IMR-90 (cell line): ENCODE measurements at regions not wholly inside any gene's neighbourhood (a gene's known extent, or its start where the extent isn't known, plus 50 kb on each side); places are given as distances from the start of the nearest gene placed in this dataset.

Experiments used
- ATAC-seq: fragments of 200-7000 bp; cut with Tn5 transposase; 2 replicates; pipeline ENCODE4 v1.9.1; 2020; ENCODE audit warnings: low read depth, mild to moderate bottlenecking, moderate library complexity
- BruUV-seq: library from RNA; stranded (reverse); fragments of 400-500 nt; replicated peaks from 2 replicates; lab custom pipeline; 2021; lab: Mats Ljungman, UMichigan
- CTCF ChIA-PET: fragments of 300-600 bp; formaldehyde crosslinking; extraction: SDS; loops from one replicate; lab custom pipeline; 2021; ENCODE audit warnings: antibody characterized with exemption; lab: Yijun Ruan, JAX
- POLR2A ChIA-PET: fragments of 300-600 bp; sonication (Branson Sonifier 250); formaldehyde crosslinking; loops from one replicate; lab custom pipeline; 2022; ENCODE audit warnings: antibody characterized with exemption; ENCODE audit not compliant: unreplicated experiment; lab: Charles Lee
- DNase-seq: peaks from one replicate; pipeline ENCODE4 v3.0.0; 2013
- H2AFZ ChIP-seq: replicated peaks from 2 replicates; pipeline ENCODE3; 2013; ENCODE audit warnings: low read length, mild to moderate bottlenecking; ENCODE audit not compliant: poor library complexity
- H2AK5ac ChIP-seq: 2 replicates; pipeline ENCODE4 v1.6.1; 2013; ENCODE audit warnings: low read depth, low read length, inconsistent platforms
- H2AK9ac ChIP-seq: replicated peaks from 2 replicates; pipeline ENCODE3; 2013; ENCODE audit warnings: mild to moderate bottlenecking, low read depth, low read length, moderate library complexity; ENCODE audit not compliant: poor library complexity
- H2BK120ac ChIP-seq: 2 replicates; pipeline ENCODE4 v1.6.1; 2013; ENCODE audit warnings: low read depth, low read length, inconsistent platforms
- H2BK15ac ChIP-seq: 3 replicates; pipeline ENCODE4 v1.6.1; 2013; ENCODE audit warnings: low read depth, low read length, inconsistent platforms
- H2BK20ac ChIP-seq: 2 replicates; pipeline ENCODE4 v1.6.1; 2013; ENCODE audit warnings: low read depth, mild to moderate bottlenecking, inconsistent platforms, low read length, moderate library complexity
- H2BK5ac ChIP-seq: 2 replicates; pipeline ENCODE4 v1.6.1; 2013; ENCODE audit warnings: mild to moderate bottlenecking, low read depth, low read length, inconsistent platforms; ENCODE audit not compliant: poor library complexity, severe bottlenecking
- H3K14ac ChIP-seq: replicated peaks from 2 replicates; pipeline ENCODE4 v1.6.1; 2013; ENCODE audit warnings: low read depth, low read length, inconsistent platforms
- H3K18ac ChIP-seq: 2 replicates; pipeline ENCODE4 v1.6.1; 2013; ENCODE audit warnings: low read depth, low read length, control low read depth
- H3K23ac ChIP-seq: 2 replicates; pipeline ENCODE4 v1.6.1; 2013; ENCODE audit warnings: low read depth, low read length, inconsistent platforms
- H3K27ac ChIP-seq: 2 replicates; pipeline ENCODE4 v1.5.1; 2013; ENCODE audit warnings: mild to moderate bottlenecking, control low read depth, low read length; ENCODE audit not compliant: insufficient read depth
- H3K27me3 ChIP-seq: 2 replicates; pipeline ENCODE4 v1.6.1; 2013; ENCODE audit warnings: low read length; ENCODE audit not compliant: control insufficient read depth, insufficient read depth
- H3K36me3 ChIP-seq: 2 replicates; pipeline ENCODE4 v1.6.1; 2013; ENCODE audit warnings: low read length, mixed read lengths; ENCODE audit not compliant: control insufficient read depth, insufficient read depth
- H3K4ac ChIP-seq: 2 replicates; pipeline ENCODE4 v1.6.1; 2013; ENCODE audit warnings: low read depth, low read length, inconsistent platforms
- H3K4me1 ChIP-seq: 2 replicates; pipeline ENCODE4 v1.6.1; 2013; ENCODE audit warnings: low read length, mixed read lengths; ENCODE audit not compliant: control insufficient read depth, insufficient read depth
- H3K4me2 ChIP-seq: 2 replicates; pipeline ENCODE4 v1.6.1; 2013; ENCODE audit warnings: low read depth, mild to moderate bottlenecking, control low read depth, low read length, moderate library complexity
- H3K4me3 ChIP-seq: 2 replicates; pipeline ENCODE4 v1.5.1; 2013; ENCODE audit warnings: low read depth, mild to moderate bottlenecking, control low read depth, low read length, moderate library complexity; ENCODE audit not compliant: insufficient read depth
- H3K56ac ChIP-seq: 2 replicates; pipeline ENCODE4 v1.6.1; 2013; ENCODE audit warnings: low read length, inconsistent platforms; ENCODE audit not compliant: insufficient read depth; ENCODE audit errors: extremely low read depth
- H3K79me1 ChIP-seq, 2 experiments: 2 replicates each; pipeline ENCODE4 v1.6.1; 2013; ENCODE audit warnings: low read length in 2 of 2, inconsistent platforms in 1 of 2, low read depth in 1 of 2
- H3K9ac ChIP-seq: 2 replicates; pipeline ENCODE4 v1.6.1; 2013; ENCODE audit warnings: low read depth, low read length, control low read depth
- H3K9me1 ChIP-seq: 2 replicates; pipeline ENCODE4 v1.6.1; 2013; ENCODE audit warnings: low read length, inconsistent platforms; ENCODE audit not compliant: insufficient read depth
- H3K9me3 ChIP-seq: 2 replicates; pipeline ENCODE4 v1.6.1; 2013; ENCODE audit warnings: low read length; ENCODE audit not compliant: control insufficient read depth, insufficient read depth
- H4K20me1 ChIP-seq: 2 replicates; pipeline ENCODE4 v1.6.1; 2013; ENCODE audit warnings: low read length, inconsistent platforms; ENCODE audit not compliant: insufficient read depth
- H4K5ac ChIP-seq: 2 replicates; pipeline ENCODE4 v1.6.1; 2013; ENCODE audit warnings: mild to moderate bottlenecking, low read depth, low read length, control low read depth
- H4K8ac ChIP-seq, 2 experiments: 2 replicates each; pipeline ENCODE4 v1.6.1; 2013; ENCODE audit warnings: low read depth in 2 of 2, low read length in 2 of 2, control low read depth in 1 of 2, inconsistent platforms in 1 of 2
- H4K91ac ChIP-seq: 2 replicates; pipeline ENCODE4 v1.6.1; 2013; ENCODE audit warnings: low read depth, low read length, inconsistent platforms; ENCODE audit not compliant: insufficient read depth
- MAZ ChIP-seq: IDR thresholded peaks from 2 replicates; pipeline ENCODE4 v1.6.1; 2012; ENCODE audit warnings: low read depth, mild to moderate bottlenecking, low read length, improper control_type of control experiment, moderate library complexity, borderline replicate concordance
- NFE2L2 ChIP-seq: fragments of 150-350 bp; IDR thresholded peaks from 2 replicates; pipeline ENCODE4 v1.6.1; 2016; ENCODE audit warnings: low read depth, mild to moderate bottlenecking, low read length
- RCOR1 ChIP-seq: IDR thresholded peaks from 2 replicates; pipeline ENCODE4 v1.6.1; 2012; ENCODE audit warnings: mild to moderate bottlenecking, low read length, improper control_type of control experiment; ENCODE audit not compliant: insufficient replicate concordance
- SMC3 ChIP-seq: fragments of 150-350 bp; IDR thresholded peaks from 2 replicates; pipeline ENCODE4 v1.6.1; 2016; ENCODE audit warnings: low read depth, mild to moderate bottlenecking, antibody characterized with exemption, low read length, moderate library complexity
- WGBS, 2 experiments: methylation state at CpG; one replicate each; pipeline versions ENCODE4 v1.1.5 to v1.1.7; 2013; ENCODE audit warnings: missing lambda C conversion rate in 2 of 2; ENCODE audit not compliant: insufficient read length in 1 of 2; ENCODE audit errors: extremely low coverage in 2 of 2; 5-methylcytosine and 5-hydroxymethylcytosine counted together
- dilution Hi-C: fragments of 300-500 bp; cut with HindIII; formaldehyde crosslinking; loops from one replicate; pipeline ENCODE4 v1.14.3; 2018; ENCODE audit warnings: low sequenced_read_pairs; ENCODE audit not compliant: unreplicated experiment
- in situ Hi-C: fragments of 300-500 bp; cut with MboI; formaldehyde crosslinking; loops from 3 replicates; pipeline ENCODE4 v1.14.3; 2019; ENCODE audit warnings: low sequenced_read_pairs, inconsistent platforms, mixed read lengths
- intact Hi-C: fragments of 100-400 bp; cut with micrococcal nuclease; formaldehyde crosslinking; loops from 2 replicates; pipeline ENCODE4 v1.10.0; 2022
- TF ChIP-seq, protein P1 (sequence below): conservative IDR thresholded peaks from 2 replicates; pipeline ENCODE4 v1.5.1; 2012; ENCODE audit warnings: mild to moderate bottlenecking, low read depth, low read length, improper control_type of control experiment
- TF ChIP-seq, protein P2 (sequence below): fragments of 150-350 bp; IDR thresholded peaks from 2 replicates; pipeline ENCODE4 v1.6.1; 2017; ENCODE audit warnings: mild to moderate bottlenecking, antibody characterized with exemption, low read length, low read depth

DNA sequence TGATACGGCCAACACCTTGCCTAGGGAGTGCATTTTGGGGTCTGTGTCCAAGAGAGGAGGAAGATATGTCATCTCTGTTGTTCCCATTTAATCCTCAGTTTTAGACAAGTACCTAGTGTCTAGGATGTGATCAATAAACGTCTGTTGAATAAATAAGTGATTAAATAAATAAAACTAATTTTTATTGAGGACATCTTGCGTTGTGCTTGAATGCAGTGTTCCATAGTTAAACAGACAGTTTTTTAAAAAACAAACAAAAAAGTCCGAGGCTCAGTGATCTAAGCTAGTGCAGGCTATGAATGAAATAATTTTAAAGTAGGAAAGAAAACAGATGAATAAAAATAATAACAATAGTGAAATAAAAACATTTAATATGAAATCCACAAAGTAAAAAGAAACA lies 283.0 kb upstream of the MAF start:
- H4K91ac ChIP-seq = no peak overlapping the region
- no peak overlapping the region for H3K18ac ChIP-seq
- CTCF ChIA-PET = no interaction called here
- TF ChIP-seq, protein P1, sequence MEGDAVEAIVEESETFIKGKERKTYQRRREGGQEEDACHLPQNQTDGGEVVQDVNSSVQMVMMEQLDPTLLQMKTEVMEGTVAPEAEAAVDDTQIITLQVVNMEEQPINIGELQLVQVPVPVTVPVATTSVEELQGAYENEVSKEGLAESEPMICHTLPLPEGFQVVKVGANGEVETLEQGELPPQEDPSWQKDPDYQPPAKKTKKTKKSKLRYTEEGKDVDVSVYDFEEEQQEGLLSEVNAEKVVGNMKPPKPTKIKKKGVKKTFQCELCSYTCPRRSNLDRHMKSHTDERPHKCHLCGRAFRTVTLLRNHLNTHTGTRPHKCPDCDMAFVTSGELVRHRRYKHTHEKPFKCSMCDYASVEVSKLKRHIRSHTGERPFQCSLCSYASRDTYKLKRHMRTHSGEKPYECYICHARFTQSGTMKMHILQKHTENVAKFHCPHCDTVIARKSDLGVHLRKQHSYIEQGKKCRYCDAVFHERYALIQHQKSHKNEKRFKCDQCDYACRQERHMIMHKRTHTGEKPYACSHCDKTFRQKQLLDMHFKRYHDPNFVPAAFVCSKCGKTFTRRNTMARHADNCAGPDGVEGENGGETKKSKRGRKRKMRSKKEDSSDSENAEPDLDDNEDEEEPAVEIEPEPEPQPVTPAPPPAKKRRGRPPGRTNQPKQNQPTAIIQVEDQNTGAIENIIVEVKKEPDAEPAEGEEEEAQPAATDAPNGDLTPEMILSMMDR = no peak
- TF ChIP-seq, protein P2, sequence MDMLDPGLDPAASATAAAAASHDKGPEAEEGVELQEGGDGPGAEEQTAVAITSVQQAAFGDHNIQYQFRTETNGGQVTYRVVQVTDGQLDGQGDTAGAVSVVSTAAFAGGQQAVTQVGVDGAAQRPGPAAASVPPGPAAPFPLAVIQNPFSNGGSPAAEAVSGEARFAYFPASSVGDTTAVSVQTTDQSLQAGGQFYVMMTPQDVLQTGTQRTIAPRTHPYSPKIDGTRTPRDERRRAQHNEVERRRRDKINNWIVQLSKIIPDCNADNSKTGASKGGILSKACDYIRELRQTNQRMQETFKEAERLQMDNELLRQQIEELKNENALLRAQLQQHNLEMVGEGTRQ = no peak
- TF ChIP-seq NFE2L2 (no peak), RCOR1 (no peak), MAZ (no peak), SMC3 (no peak)
- H4K20me1 ChIP-seq = no peaks in the 10 kb centered on the region
- H3K36me3 ChIP-seq = no peaks in the 10 kb centered on the region
- no peak overlapping the region for H3K4me3 ChIP-seq
- POLR2A ChIA-PET = no interaction called here
- no peaks in the 10 kb centered on the region for H3K79me1 ChIP-seq
- ATAC-seq (no peak), DNase-seq (no peak)
- no peak overlapping the region for H2AK5ac ChIP-seq
- no peak overlapping the region for H4K8ac ChIP-seq
- no peaks in the 10 kb centered on the region for H3K27me3 ChIP-seq
- H3K4ac ChIP-seq = no peak overlapping the region
- dilution Hi-C loops = no loop called here
- in situ Hi-C loops = no loop called here
- intact Hi-C loops = no loop called here
- no peak overlapping the region for H3K14ac ChIP-seq
- no peak overlapping the region for H2BK120ac ChIP-seq
- no peak overlapping the region for H3K9ac ChIP-seq
- no peak overlapping the region for H4K5ac ChIP-seq
- H3K9me3 ChIP-seq = peaks cover 6% of the 10 kb centered on the region
- no peak overlapping the region for H2BK15ac ChIP-seq
- WGBS, 2 experiments = no CpG with 5 or more reads among the region's 4 CpGs
- no peak overlapping the region for H2BK5ac ChIP-seq
- H3K4me1 ChIP-seq = no peaks in the 10 kb centered on the region
- H3K56ac ChIP-seq = no peak overlapping the region
- H3K9me1 ChIP-seq = no peaks in the 10 kb centered on the region
- no peak overlapping the region for H3K23ac ChIP-seq
- BruUV-seq = no TSS peak
- H3K27ac ChIP-seq = no peak overlapping the region
- H2AK9ac ChIP-seq = no peak overlapping the region
- H2AFZ ChIP-seq = no peak overlapping the region
- H3K4me2 ChIP-seq = no peak overlapping the region
- H2BK20ac ChIP-seq = no peak overlapping the region
